Nucleus accumbens (tissue), 56 donors: ENCODE measurements at regions not wholly inside any gene's neighbourhood (a gene's known extent, or its start where the extent isn't known, plus 50 kb on each side); places are given as distances from the start of the nearest gene placed in this dataset.
"Not testable (repeated sequence)": the region's sequence is repeated elsewhere in the genome, so short reads cannot be mapped to it uniquely, and the experiment has no call there.

ENCODE experiments used
- DNase-seq, 56 donors: peaks; one replicate each; lab custom pipeline; 2025; lab: John Stamatoyannopoulos, UW

- DNase-seq: no peak
Measured at GRCh38 chr1:168424281-168424680, 119.5 kb downstream of the XCL2 start.

- DNase-seq: no peak
Measured at GRCh38 chr1:168422203-168422847, 121.5 kb downstream of the XCL2 start.

- no peak for DNase-seq
Measured at GRCh38 chr1:168421399-168422004, 122.3 kb downstream of the XCL2 start.

- DNase-seq: no peak
Measured at GRCh38 chr1:168420177-168420576, 123.6 kb downstream of the XCL2 start.

- no peak for DNase-seq
Measured at GRCh38 chr1:168419736-168420135, 124.1 kb downstream of the XCL2 start.

GRCh38 chr1:168416220-168416619, 127.6 kb downstream of the XCL2 start:
- no peak for DNase-seq

- DNase-seq: no peak
Measured at GRCh38 chr1:168414914-168415313, 128.9 kb downstream of the XCL2 start.

GRCh38 chr1:168410464-168410863, 129.8 kb downstream of the TBX19 start:
- no peak for DNase-seq

GRCh38 chr1:168408884-168409283, 128.2 kb downstream of the TBX19 start:
- peak in 2 of 56 donors; percentile 22 to 28 for DNase-seq

GRCh38 chr1:168408539-168408865, 127.8 kb downstream of the TBX19 start:
- no peak for DNase-seq

GRCh38 chr1:168407832-168408538, 127.3 kb downstream of the TBX19 start:
- DNase-seq: no peak

- DNase-seq: no peak
Measured at GRCh38 chr1:168405906-168406549, 125.4 kb downstream of the TBX19 start.

GRCh38 chr1:168403140-168403539, 122.5 kb downstream of the TBX19 start:
- DNase-seq: no peak

GRCh38 chr1:168402466-168402865, 121.8 kb downstream of the TBX19 start:
- DNase-seq: not testable (repeated sequence)

GRCh38 chr1:168401341-168401740, 120.7 kb downstream of the TBX19 start:
- no peak for DNase-seq

GRCh38 chr1:168400139-168400538, 119.5 kb downstream of the TBX19 start:
- DNase-seq: no peak

GRCh38 chr1:168397806-168398205, 117.1 kb downstream of the TBX19 start:
- no peak for DNase-seq

GRCh38 chr1:168396940-168397684, 116.4 kb downstream of the TBX19 start:
- DNase-seq: no peak

GRCh38 chr1:168396508-168396907, 115.8 kb downstream of the TBX19 start:
- DNase-seq: peak in 3 of 56 donors; percentile 12 to 52 (median 17)

GRCh38 chr1:168394858-168395257, 114.2 kb downstream of the TBX19 start:
- DNase-seq: no peak
